ENCODE measurements at regions not wholly inside any gene's neighbourhood (a gene's known extent, or its start where the extent isn't known, plus 50 kb on each side); places are given as distances from the start of the nearest gene placed in this dataset.

DNA sequence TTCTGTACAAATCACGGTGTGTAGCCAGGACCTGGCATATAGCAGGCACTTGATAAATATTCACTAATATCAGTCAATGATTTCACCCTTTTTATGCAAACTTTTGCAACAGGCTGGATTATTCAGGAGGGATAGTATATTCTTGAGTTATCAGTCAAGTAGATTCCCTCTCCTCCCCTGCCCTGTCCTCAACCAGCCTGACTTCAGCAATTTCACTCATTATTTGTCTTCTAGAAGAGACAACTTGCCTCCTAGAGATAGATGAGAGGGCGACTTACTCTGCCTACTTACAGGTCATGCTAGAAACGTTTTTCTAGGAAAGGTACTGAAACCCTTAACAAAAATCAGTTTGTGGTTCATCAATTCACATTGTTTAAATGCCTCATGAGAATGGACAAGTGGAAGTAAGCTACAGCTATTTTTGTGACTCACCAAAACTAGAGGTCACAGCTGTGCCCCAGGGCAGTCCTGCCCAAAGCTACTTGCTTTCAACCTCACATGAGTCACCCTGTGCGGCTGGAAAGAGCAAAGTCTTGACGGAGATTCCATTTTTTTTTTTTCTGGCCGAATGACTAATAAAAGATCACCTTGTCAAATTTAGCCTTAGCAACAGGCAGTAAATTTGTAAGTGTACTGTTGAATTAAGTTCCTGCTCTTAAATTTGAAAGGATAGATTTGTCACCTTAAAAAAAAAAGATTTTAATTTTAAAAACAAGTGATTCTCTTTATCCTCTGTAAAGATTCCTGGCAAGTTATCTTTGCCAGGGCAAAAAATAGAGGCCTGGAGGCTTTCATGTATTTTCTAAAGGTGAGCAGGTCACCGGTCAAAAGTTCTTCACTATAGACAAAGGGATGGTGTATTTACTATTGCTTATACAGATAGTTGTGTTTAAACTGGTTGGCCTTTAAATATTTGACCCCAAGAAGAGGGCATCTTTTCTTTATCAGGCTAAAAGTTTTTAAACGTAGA is 109.0 kb upstream of the SLC35G4 start (continued):
- TF ChIP-seq GPN1 (CRISPR knock-in tag; IDR thresholded peaks at IDR 0.05; ENCODE audit: borderline replicate concordance) (no peak), PRPF4 (IDR thresholded peaks at IDR 0.05; ENCODE audit: low read depth, low read length, poor library complexity, severe bottlenecking) (no peak), RELA (CRISPR knock-in tag; IDR thresholded peaks at IDR 0.05) (no peak), ZNF703 (CRISPR knock-in tag; IDR thresholded peaks at IDR 0.05; ENCODE audit: borderline replicate concordance) (no peak), RXRA (CRISPR knock-in tag; IDR thresholded peaks at IDR 0.05) (peak; percentile 80; the same call in 1 of the 2 replicates), ZNF550 (CRISPR knock-in tag; IDR thresholded peaks at IDR 0.05; ENCODE audit: borderline replicate concordance) (no peak), KMT2A (CRISPR knock-in tag; IDR thresholded peaks at IDR 0.05) (no peak), CBX1 (IDR thresholded peaks at IDR 0.05; ENCODE audit: low read depth) (no peak), KAT8 (CRISPR knock-in tag; IDR thresholded peaks at IDR 0.05) (no peak; the same call in 1 of the 2 replicates), ZNF567 (CRISPR knock-in tag; IDR thresholded peaks at IDR 0.05; ENCODE audit: borderline replicate concordance) (no peak), ZNF263 (CRISPR knock-in tag; IDR thresholded peaks at IDR 0.05) (no peak), ZNF329 (CRISPR knock-in tag; IDR thresholded peaks at IDR 0.05; ENCODE audit: low read depth) (no peak), RARG (CRISPR knock-in tag; IDR thresholded peaks at IDR 0.05; ENCODE audit: low read depth) (no peak), REPIN1 (CRISPR knock-in tag; IDR thresholded peaks at IDR 0.05; ENCODE audit: borderline replicate concordance, low read depth) (no peak), YY1 (IDR thresholded peaks at IDR 0.05; ENCODE audit: insufficient read depth, insufficient replicate concordance, low read depth, low read length) (no peak), FOXP1 (IDR thresholded peaks at IDR 0.05) (no peak), FOXP1 (CRISPR knock-in tag; IDR thresholded peaks at IDR 0.05) (peak; percentile 52), ZNF746 (CRISPR knock-in tag; IDR thresholded peaks at IDR 0.05) (no peak), ZNF20 (CRISPR knock-in tag; IDR thresholded peaks at IDR 0.05) (no peak)
- TF ChIP-seq, protein P1, sequence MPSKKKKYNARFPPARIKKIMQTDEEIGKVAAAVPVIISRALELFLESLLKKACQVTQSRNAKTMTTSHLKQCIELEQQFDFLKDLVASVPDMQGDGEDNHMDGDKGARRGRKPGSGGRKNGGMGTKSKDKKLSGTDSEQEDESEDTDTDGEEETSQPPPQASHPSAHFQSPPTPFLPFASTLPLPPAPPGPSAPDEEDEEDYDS (CRISPR knock-in tag; IDR thresholded peaks at IDR 0.05) = peak; percentile 22; the same call in 1 of the 2 replicates
- TF ChIP-seq, protein P2, sequence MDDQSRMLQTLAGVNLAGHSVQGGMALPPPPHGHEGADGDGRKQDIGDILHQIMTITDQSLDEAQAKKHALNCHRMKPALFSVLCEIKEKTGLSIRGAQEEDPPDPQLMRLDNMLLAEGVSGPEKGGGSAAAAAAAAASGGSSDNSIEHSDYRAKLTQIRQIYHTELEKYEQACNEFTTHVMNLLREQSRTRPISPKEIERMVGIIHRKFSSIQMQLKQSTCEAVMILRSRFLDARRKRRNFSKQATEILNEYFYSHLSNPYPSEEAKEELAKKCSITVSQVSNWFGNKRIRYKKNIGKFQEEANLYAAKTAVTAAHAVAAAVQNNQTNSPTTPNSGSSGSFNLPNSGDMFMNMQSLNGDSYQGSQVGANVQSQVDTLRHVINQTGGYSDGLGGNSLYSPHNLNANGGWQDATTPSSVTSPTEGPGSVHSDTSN (CRISPR knock-in tag; IDR thresholded peaks at IDR 0.05; ENCODE audit: borderline replicate concordance) = no peak
- TF ChIP-seq, protein P3, sequence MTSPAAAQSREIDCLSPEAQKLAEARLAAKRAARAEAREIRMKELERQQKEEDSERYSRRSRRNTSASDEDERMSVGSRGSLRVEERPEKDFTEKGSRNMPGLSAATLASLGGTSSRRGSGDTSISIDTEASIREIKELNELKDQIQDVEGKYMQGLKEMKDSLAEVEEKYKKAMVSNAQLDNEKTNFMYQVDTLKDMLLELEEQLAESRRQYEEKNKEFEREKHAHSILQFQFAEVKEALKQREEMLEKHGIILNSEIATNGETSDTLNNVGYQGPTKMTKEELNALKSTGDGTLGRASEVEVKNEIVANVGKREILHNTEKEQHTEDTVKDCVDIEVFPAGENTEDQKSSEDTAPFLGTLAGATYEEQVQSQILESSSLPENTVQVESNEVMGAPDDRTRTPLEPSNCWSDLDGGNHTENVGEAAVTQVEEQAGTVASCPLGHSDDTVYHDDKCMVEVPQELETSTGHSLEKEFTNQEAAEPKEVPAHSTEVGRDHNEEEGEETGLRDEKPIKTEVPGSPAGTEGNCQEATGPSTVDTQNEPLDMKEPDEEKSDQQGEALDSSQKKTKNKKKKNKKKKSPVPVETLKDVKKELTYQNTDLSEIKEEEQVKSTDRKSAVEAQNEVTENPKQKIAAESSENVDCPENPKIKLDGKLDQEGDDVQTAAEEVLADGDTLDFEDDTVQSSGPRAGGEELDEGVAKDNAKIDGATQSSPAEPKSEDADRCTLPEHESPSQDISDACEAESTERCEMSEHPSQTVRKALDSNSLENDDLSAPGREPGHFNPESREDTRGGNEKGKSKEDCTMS (CRISPR knock-in tag; conservative IDR thresholded peaks at IDR 0.05) = no peak
- TF ChIP-seq, protein P4, sequence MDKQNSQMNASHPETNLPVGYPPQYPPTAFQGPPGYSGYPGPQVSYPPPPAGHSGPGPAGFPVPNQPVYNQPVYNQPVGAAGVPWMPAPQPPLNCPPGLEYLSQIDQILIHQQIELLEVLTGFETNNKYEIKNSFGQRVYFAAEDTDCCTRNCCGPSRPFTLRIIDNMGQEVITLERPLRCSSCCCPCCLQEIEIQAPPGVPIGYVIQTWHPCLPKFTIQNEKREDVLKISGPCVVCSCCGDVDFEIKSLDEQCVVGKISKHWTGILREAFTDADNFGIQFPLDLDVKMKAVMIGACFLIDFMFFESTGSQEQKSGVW (CRISPR knock-in tag; IDR thresholded peaks at IDR 0.05; ENCODE audit: borderline replicate concordance) = no peak
- TF ChIP-seq, protein P5, sequence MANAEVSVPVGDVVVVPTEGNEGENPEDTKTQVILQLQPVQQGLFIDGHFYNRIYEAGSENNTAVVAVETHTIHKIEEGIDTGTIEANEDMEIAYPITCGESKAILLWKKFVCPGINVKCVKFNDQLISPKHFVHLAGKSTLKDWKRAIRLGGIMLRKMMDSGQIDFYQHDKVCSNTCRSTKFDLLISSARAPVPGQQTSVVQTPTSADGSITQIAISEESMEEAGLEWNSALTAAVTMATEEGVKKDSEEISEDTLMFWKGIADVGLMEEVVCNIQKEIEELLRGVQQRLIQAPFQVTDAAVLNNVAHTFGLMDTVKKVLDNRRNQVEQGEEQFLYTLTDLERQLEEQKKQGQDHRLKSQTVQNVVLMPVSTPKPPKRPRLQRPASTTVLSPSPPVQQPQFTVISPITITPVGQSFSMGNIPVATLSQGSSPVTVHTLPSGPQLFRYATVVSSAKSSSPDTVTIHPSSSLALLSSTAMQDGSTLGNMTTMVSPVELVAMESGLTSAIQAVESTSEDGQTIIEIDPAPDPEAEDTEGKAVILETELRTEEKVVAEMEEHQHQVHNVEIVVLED (CRISPR knock-in tag; IDR thresholded peaks at IDR 0.05; ENCODE audit: borderline replicate concordance) = no peak
